Embryonic facial prominence (tissue), 1 donor: ENCODE measurements at regions not wholly inside any gene's neighbourhood (a gene's known extent, or its start where the extent isn't known, plus 50 kb on each side); places are given as distances from the start of the nearest gene placed in this dataset.

Source experiments
- DNase-seq: peaks from one replicate; pipeline ENCODE4 v3.0.0-alpha.2; 2016; ENCODE audit errors: extremely low spot score

GRCh38 chr14:101367421-101368261 is 193.7 kb upstream of the DIO3 start:
- DNase-seq: no peak

GRCh38 chr14:101368629-101369028 is 192.7 kb upstream of the DIO3 start:
- no peak for DNase-seq

GRCh38 chr14:101369194-101369915 is 191.9 kb upstream of the DIO3 start:
- DNase-seq: no peak

- DNase-seq: no peak
These were observed 191.2 kb upstream of the DIO3 start for GRCh38 chr14:101369916-101370592.

- no peak for DNase-seq
These were observed 190.4 kb upstream of the DIO3 start for GRCh38 chr14:101370593-101371569.

- no peak for DNase-seq
These were observed 189.2 kb upstream of the DIO3 start for GRCh38 chr14:101371799-101372793.

GRCh38 chr14:101372894-101373620 is 188.2 kb upstream of the DIO3 start:
- no peak for DNase-seq

- DNase-seq: no peak
These were observed 187.5 kb upstream of the DIO3 start for GRCh38 chr14:101373690-101374295.

GRCh38 chr14:101374373-101375338 is 186.6 kb upstream of the DIO3 start:
- no peak for DNase-seq

GRCh38 chr14:101377069-101377468 is 184.2 kb upstream of the DIO3 start:
- DNase-seq: no peak

GRCh38 chr14:101379842-101380241 is 181.5 kb upstream of the DIO3 start:
- DNase-seq: no peak

- no peak for DNase-seq
These were observed 180.8 kb upstream of the DIO3 start for GRCh38 chr14:101380512-101380911.

- DNase-seq: no peak
These were observed 180.4 kb upstream of the DIO3 start for GRCh38 chr14:101380940-101381339.

GRCh38 chr14:101383737-101384338 is 177.5 kb upstream of the DIO3 start:
- DNase-seq: no peak

- DNase-seq: no peak
These were observed 166.9 kb upstream of the DIO3 start for GRCh38 chr14:101394374-101394773.

GRCh38 chr14:101395779-101396178 is 165.5 kb upstream of the DIO3 start:
- DNase-seq: no peak

- no peak for DNase-seq
These were observed 164.1 kb upstream of the DIO3 start for GRCh38 chr14:101397206-101397605.
